Liver (tissue), 3 donors: ENCODE measurements at regions not wholly inside any gene's neighbourhood (a gene's known extent, or its start where the extent isn't known, plus 50 kb on each side); places are given as distances from the start of the nearest gene placed in this dataset.

Source experiments
- EGR1 ChIP-seq, 2 donors: IDR thresholded peaks; 2 replicates each; pipeline ENCODE4 v1.6.1; 2016 to 2018; ENCODE audit warnings: antibody characterized with exemption in 2 of 2, low read depth in 2 of 2
- HNF4A ChIP-seq, 2 donors: conservative IDR thresholded peaks; 2 replicates each; pipeline ENCODE4 v1.6.1; 2016; ENCODE audit warnings: antibody characterized with exemption in 2 of 2, mild to moderate bottlenecking in 2 of 2
- YY1 ChIP-seq: IDR thresholded peaks from 2 replicates; pipeline ENCODE4 v1.6.1; 2016; ENCODE audit warnings: antibody characterized with exemption, mild to moderate bottlenecking
- TF ChIP-seq, protein P1 (sequence below): fragments of 150-350 bp; IDR thresholded peaks from 2 replicates; pipeline ENCODE4 v1.5.1; 2017; ENCODE audit warnings: improper control_type of control experiment, low read depth, low read length; ENCODE audit not compliant: missing input control
- TF ChIP-seq, protein P2 (sequence below): IDR thresholded peaks from 2 replicates; pipeline ENCODE4 v1.6.1; 2016; ENCODE audit warnings: antibody characterized with exemption
- TF ChIP-seq, protein P3 (sequence below): IDR thresholded peaks from 2 replicates; pipeline ENCODE4 v1.6.1; 2016; ENCODE audit warnings: antibody characterized with exemption
- donor health status: healthy.
- donor health status: healthy.

DNA sequence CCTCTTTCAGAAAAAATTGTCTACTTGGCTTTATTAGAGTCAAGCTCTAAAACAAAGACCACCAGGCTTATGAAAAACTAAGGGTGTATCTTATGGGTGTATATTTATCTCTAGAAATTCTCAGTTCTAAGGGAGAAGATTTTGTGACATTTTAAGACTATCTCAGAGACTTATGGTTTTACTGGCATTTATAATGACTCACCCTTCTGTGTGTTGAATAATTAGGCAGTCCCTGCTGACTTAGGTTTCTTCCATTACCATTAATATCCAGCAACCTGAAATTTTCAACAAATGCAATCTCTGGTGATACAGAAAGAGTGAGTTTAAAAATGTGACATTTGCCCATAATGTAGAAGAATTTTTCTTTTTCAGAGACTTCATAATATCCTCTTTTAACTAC is 1015.0 kb upstream of the AGA start:
- TF ChIP-seq, protein P1, sequence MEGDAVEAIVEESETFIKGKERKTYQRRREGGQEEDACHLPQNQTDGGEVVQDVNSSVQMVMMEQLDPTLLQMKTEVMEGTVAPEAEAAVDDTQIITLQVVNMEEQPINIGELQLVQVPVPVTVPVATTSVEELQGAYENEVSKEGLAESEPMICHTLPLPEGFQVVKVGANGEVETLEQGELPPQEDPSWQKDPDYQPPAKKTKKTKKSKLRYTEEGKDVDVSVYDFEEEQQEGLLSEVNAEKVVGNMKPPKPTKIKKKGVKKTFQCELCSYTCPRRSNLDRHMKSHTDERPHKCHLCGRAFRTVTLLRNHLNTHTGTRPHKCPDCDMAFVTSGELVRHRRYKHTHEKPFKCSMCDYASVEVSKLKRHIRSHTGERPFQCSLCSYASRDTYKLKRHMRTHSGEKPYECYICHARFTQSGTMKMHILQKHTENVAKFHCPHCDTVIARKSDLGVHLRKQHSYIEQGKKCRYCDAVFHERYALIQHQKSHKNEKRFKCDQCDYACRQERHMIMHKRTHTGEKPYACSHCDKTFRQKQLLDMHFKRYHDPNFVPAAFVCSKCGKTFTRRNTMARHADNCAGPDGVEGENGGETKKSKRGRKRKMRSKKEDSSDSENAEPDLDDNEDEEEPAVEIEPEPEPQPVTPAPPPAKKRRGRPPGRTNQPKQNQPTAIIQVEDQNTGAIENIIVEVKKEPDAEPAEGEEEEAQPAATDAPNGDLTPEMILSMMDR = no peak
- TF ChIP-seq, protein P2, sequence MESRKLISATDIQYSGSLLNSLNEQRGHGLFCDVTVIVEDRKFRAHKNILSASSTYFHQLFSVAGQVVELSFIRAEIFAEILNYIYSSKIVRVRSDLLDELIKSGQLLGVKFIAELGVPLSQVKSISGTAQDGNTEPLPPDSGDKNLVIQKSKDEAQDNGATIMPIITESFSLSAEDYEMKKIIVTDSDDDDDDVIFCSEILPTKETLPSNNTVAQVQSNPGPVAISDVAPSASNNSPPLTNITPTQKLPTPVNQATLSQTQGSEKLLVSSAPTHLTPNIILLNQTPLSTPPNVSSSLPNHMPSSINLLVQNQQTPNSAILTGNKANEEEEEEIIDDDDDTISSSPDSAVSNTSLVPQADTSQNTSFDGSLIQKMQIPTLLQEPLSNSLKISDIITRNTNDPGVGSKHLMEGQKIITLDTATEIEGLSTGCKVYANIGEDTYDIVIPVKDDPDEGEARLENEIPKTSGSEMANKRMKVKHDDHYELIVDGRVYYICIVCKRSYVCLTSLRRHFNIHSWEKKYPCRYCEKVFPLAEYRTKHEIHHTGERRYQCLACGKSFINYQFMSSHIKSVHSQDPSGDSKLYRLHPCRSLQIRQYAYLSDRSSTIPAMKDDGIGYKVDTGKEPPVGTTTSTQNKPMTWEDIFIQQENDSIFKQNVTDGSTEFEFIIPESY = no peak
- TF ChIP-seq HNF4A (conservative IDR thresholded peaks at IDR 0.05) (no peak), YY1 (no peak), EGR1 (IDR thresholded peaks at IDR 0.05; ENCODE audit: low read depth in 2 of 2) (no peak)
- TF ChIP-seq, protein P3, sequence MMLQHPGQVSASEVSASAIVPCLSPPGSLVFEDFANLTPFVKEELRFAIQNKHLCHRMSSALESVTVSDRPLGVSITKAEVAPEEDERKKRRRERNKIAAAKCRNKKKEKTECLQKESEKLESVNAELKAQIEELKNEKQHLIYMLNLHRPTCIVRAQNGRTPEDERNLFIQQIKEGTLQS = no peak
